Heart left ventricle (tissue), 13 donors: ENCODE measurements at regions not wholly inside any gene's neighbourhood (a gene's known extent, or its start where the extent isn't known, plus 50 kb on each side); places are given as distances from the start of the nearest gene placed in this dataset.

Source experiments
- POLR2A ChIP-seq, 2 donors: fragments of 450-650 bp; IDR thresholded peaks; one replicate each; pipeline ENCODE4 v1.6.1; 2017; ENCODE audit warnings: antibody characterized with exemption in 2 of 2, mild to moderate bottlenecking in 2 of 2, moderate library complexity in 2 of 2
- TF ChIP-seq, protein P1 (sequence below), 12 donors: fragments of 200-600 bp; sonication (generic) in 4 of 12; IDR thresholded peaks; one replicate each; pipeline versions ENCODE4 v1.5.0 to v1.8.0; 2018 to 2022; ENCODE audit warnings: antibody characterized with exemption in 12 of 12, mild to moderate bottlenecking in 5 of 12
- donor health status: ischemic (EF 13 %, LVEDD 7.1; RV severe dilation, severe dysfunction).
- donor health status: DM: no; HTN: yes; CAD: no.
- donor health status: DM: no; HTN: no; CAD: no.
- donor health status: ischemic (EF 25% LVEDD 6.9; RV normal size, moderate dysfunction).
- donor health status: ischemic (EF 25% LVEDD 5.7; RV mildly dilated, moderate dysfunction).
- donor health status: ischemic (EF 35%, LVEDD 5.7; RV mildly dilated, moderate dysfunction).
- donor health status: nonischemic (EF 11% LVEDD 7.7; RV severe dilation, severe dysfunction).
- donor health status: DM: yes; HTN: yes; CAD: no.
- donor health status: PGD.
- donor health status: ischemic (EF 29% LVEDD 5.4; RV normal size, mild dysfunction).
- donor health status: nonischemic (EF 23%, LVEDD 6.1; RV moderate dilation, normal function).

GRCh38 chr6:103862297-103862696 is 997.4 kb downstream of the HACE1 start:
- TF ChIP-seq, protein P1, sequence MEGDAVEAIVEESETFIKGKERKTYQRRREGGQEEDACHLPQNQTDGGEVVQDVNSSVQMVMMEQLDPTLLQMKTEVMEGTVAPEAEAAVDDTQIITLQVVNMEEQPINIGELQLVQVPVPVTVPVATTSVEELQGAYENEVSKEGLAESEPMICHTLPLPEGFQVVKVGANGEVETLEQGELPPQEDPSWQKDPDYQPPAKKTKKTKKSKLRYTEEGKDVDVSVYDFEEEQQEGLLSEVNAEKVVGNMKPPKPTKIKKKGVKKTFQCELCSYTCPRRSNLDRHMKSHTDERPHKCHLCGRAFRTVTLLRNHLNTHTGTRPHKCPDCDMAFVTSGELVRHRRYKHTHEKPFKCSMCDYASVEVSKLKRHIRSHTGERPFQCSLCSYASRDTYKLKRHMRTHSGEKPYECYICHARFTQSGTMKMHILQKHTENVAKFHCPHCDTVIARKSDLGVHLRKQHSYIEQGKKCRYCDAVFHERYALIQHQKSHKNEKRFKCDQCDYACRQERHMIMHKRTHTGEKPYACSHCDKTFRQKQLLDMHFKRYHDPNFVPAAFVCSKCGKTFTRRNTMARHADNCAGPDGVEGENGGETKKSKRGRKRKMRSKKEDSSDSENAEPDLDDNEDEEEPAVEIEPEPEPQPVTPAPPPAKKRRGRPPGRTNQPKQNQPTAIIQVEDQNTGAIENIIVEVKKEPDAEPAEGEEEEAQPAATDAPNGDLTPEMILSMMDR (IDR thresholded peaks at IDR 0.05), result no peak
- no peak for TF ChIP-seq POLR2A (IDR thresholded peaks at IDR 0.05)
